NT2/D1 (cell line): ENCODE measurements at regions not wholly inside any gene's neighbourhood (a gene's known extent, or its start where the extent isn't known, plus 50 kb on each side); places are given as distances from the start of the nearest gene placed in this dataset.

Source experiments
- DNase-seq: peaks from one replicate; pipeline ENCODE4 v3.0.0-alpha.2; 2011; ENCODE audit warnings: low read depth, low spot score
- H3K27me3 ChIP-seq: 2 replicates; pipeline ENCODE4 v1.6.0; 2011; ENCODE audit warnings: mild to moderate bottlenecking; ENCODE audit not compliant: insufficient read length, insufficient read depth
- H3K36me3 ChIP-seq: 2 replicates; pipeline ENCODE4 v1.6.1; 2011; ENCODE audit warnings: mild to moderate bottlenecking, low read length, mixed read lengths; ENCODE audit not compliant: insufficient read depth, insufficient read length
- H3K4me1 ChIP-seq: 2 replicates; pipeline ENCODE4 v1.5.1; 2011; ENCODE audit not compliant: insufficient read depth, insufficient read length
- H3K4me3 ChIP-seq: 2 replicates; pipeline ENCODE4 v1.5.1; 2011; ENCODE audit warnings: low read depth; ENCODE audit not compliant: insufficient read length
- H3K9ac ChIP-seq: 2 replicates; pipeline ENCODE4 v1.6.0; 2011; ENCODE audit warnings: low read depth; ENCODE audit not compliant: insufficient read length
- H3K9me3 ChIP-seq: 2 replicates; pipeline ENCODE4 v1.5.1; 2011; ENCODE audit warnings: mild to moderate bottlenecking, low read length; ENCODE audit not compliant: insufficient read depth
- SUZ12 ChIP-seq: IDR thresholded peaks from 2 replicates; pipeline ENCODE4 v1.6.1; 2011; ENCODE audit not compliant: insufficient read length, insufficient read depth; ENCODE audit errors: extremely low read depth
- YY1 ChIP-seq: IDR thresholded peaks from 2 replicates; pipeline ENCODE4 v1.6.1; 2011; ENCODE audit not compliant: insufficient read length, insufficient read depth
- ZNF274 ChIP-seq: IDR thresholded peaks from 2 replicates; pipeline ENCODE4 v1.6.1; 2011; ENCODE audit warnings: mild to moderate bottlenecking, low read depth, low read length

DNA sequence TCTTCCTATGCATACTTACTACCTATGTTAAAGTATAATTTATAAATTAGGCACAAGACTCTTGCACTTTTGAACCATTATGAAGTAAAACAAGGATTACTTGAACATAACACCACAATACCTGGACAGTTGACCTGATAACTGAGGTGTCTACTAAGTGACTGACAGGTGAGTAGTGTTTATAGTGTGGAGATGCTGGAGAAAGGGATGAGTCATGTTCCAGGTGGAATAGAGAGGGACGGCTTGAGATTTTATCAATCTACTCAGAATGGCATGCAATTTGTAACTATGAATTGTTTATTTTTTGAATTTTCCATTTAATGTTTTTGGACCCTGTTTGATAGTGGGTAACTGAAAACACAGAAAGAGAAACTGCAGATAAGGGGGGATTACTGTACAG is 287.6 kb downstream of the MAP2K6 start:
- Histone ChIP-seq H3K4me1 (no peaks in the 10 kb centered on the region), H3K27me3 (no peaks in the 10 kb centered on the region), H3K4me3 (no peak overlapping the region), H3K9me3 (peaks cover 17% of the 10 kb centered on the region; the same call in 1 of the 2 replicates), H3K36me3 (no peaks in the 10 kb centered on the region), H3K9ac (no peak overlapping the region)
- TF ChIP-seq ZNF274 (no peak), SUZ12 (no peak), YY1 (no peak)
- no peak for DNase-seq

DNA sequence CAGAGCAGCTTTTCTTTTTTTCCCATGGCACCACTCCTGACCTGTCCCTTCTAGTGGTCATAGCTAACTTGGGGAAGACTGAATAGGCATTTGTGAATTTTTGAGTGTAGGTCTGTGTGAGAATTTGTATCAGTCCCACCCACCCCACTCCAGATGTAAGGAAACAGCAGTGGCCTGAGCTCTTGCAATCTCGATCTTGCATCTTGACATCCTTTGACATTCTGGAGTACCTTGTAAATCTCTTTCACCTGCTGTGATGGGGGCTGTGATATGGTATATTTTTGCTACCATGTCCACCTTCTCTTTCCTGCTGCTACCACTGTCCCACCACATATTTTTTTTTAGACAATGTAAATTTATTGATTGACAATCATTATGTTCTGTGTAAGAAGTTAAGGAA is 289.3 kb downstream of the MAP2K6 start:
- TF ChIP-seq YY1 (no peak), SUZ12 (no peak), ZNF274 (no peak)
- Histone ChIP-seq H3K4me1 (no peaks in the 10 kb centered on the region), H3K9ac (no peak overlapping the region), H3K4me3 (no peak overlapping the region), H3K27me3 (no peaks in the 10 kb centered on the region), H3K36me3 (no peaks in the 10 kb centered on the region), H3K9me3 (peaks cover 8% of the 10 kb centered on the region; the same call in 1 of the 2 replicates)
- DNase-seq, result no peak

DNA sequence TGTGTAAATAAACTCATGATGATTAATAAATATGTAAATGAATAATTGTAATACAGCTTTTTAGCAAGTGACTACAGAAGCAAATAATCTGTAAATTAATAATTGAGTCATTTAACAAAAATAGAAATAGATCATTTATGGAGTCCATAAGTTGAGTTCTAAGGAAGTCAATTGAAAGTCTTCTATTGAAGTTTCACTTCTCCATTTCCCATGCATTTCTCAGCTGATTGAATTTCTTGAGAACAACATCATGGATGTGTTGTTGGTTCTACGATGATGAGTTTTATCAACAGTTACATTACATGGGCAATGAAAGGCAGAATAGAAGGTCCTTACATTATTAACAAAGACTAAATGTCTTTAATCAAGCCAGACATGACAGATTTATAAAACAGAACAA is 290.4 kb downstream of the MAP2K6 start:
- H3K9ac ChIP-seq, result no peak overlapping the region
- TF ChIP-seq ZNF274 (no peak), SUZ12 (no peak), YY1 (no peak)
- no peaks in the 10 kb centered on the region for H3K27me3 ChIP-seq
- H3K4me3 ChIP-seq, result no peak overlapping the region
- no peak for DNase-seq
- no peaks in the 10 kb centered on the region for H3K36me3 ChIP-seq
- H3K4me1 ChIP-seq, result no peaks in the 10 kb centered on the region
- H3K9me3 ChIP-seq, result no peaks in the 10 kb centered on the region

DNA sequence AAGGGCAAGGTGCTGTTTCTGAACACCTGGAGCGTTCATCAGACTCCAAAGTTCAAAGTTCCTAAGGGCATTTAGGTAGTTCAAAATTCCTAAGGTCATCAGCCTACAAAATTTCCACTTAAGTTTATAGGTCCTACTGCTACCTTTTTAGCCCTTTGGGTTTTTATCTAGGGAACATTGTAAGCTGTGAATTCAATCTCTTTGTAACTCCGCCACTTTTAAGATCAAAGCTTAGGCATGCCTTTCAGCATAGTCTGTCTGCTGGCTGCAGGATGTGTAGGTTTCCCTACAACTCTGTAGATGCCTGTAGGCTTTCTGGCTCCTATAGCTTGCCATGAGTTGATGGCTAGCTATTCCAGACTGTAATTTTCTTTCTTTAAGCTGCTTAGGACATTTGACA is 291.6 kb downstream of the MAP2K6 start:
- TF ChIP-seq SUZ12 (no peak), YY1 (no peak), ZNF274 (no peak)
- DNase-seq, result no peak

DNA sequence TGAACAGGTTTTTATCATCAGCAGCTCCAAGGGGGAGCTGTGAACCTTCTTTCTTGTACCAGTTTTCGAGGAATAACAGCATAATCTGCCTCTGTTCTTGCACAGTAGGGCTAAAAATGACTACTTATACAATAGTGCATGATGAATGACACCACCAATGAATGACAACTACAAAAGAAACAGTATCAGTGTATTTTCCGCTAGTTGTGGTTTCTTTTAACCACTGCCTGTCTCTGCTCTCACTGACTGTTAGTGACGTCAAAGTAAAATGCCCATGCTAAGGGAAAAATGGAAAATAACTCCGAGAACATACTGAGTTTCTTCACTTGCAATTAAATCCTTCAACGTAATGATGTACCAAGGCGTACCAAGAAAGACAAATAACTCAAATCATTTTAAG is 294.9 kb downstream of the MAP2K6 start:
- Histone ChIP-seq H3K9me3 (no peaks in the 10 kb centered on the region), H3K4me3 (no peak overlapping the region), H3K4me1 (no peaks in the 10 kb centered on the region), H3K27me3 (no peaks in the 10 kb centered on the region), H3K36me3 (no peaks in the 10 kb centered on the region), H3K9ac (no peak overlapping the region)
- no peak for DNase-seq
- TF ChIP-seq ZNF274 (no peak), YY1 (no peak), SUZ12 (no peak)

More for the DNA sequence above, 291.6 kb downstream of the MAP2K6 start:
- H3K36me3 ChIP-seq, result no peaks in the 10 kb centered on the region
- no peaks in the 10 kb centered on the region for H3K4me1 ChIP-seq
- H3K9me3 ChIP-seq, result no peaks in the 10 kb centered on the region
- no peaks in the 10 kb centered on the region for H3K27me3 ChIP-seq
- H3K4me3 ChIP-seq, result no peak overlapping the region
- H3K9ac ChIP-seq, result no peak overlapping the region

DNA sequence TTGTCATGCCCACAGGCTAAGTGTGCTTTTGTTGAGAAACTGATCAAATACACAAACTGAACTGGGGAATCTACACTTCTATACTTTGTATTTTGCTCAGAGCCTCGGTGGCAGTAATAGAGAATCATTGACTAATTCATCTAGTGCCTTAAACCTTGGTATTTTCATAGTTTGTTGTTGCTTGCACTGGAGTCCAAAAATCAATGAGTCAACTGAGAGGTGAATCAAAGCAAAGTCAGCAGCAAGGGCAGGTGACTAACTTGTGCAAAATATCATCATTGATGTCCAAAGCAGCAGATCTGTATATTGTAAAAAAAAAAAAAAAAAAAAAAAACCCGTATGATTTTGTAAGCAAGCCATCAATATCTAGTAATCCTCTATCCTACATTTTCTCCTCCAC is 296.4 kb downstream of the MAP2K6 start:
- no peak overlapping the region for H3K9ac ChIP-seq
- no peak overlapping the region for H3K4me3 ChIP-seq
- DNase-seq, result no peak
- H3K36me3 ChIP-seq, result no peaks in the 10 kb centered on the region
- H3K27me3 ChIP-seq, result no peaks in the 10 kb centered on the region
- no peaks in the 10 kb centered on the region for H3K9me3 ChIP-seq
- no peak for TF ChIP-seq ZNF274
- no peak for TF ChIP-seq SUZ12
- no peak for TF ChIP-seq YY1
- no peaks in the 10 kb centered on the region for H3K4me1 ChIP-seq

DNA sequence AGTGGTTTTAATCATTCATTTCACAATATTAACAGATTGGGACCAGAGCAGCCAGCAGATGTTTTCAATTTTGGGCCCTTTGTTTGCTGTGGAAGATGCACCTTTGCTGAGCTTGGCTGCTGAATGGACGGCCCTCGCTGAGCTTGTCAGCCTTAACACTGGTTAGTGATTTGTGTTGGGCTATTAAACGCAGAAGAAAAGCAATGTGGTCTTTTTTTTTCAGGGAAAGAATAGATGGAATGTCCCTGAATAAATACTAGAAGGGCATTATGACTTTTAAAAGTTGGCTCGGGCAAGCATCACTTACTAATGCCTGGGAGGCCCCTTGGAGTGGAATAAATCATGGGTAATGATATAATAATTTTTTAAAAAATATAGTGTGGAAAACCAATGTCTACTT is 297.0 kb downstream of the MAP2K6 start:
- Histone ChIP-seq H3K9ac (no peak overlapping the region), H3K9me3 (no peaks in the 10 kb centered on the region), H3K4me1 (no peaks in the 10 kb centered on the region), H3K27me3 (no peaks in the 10 kb centered on the region), H3K4me3 (no peak overlapping the region), H3K36me3 (no peaks in the 10 kb centered on the region)
- TF ChIP-seq YY1, result no peak
- TF ChIP-seq SUZ12, result no peak
- TF ChIP-seq ZNF274, result no peak
- no peak for DNase-seq

DNA sequence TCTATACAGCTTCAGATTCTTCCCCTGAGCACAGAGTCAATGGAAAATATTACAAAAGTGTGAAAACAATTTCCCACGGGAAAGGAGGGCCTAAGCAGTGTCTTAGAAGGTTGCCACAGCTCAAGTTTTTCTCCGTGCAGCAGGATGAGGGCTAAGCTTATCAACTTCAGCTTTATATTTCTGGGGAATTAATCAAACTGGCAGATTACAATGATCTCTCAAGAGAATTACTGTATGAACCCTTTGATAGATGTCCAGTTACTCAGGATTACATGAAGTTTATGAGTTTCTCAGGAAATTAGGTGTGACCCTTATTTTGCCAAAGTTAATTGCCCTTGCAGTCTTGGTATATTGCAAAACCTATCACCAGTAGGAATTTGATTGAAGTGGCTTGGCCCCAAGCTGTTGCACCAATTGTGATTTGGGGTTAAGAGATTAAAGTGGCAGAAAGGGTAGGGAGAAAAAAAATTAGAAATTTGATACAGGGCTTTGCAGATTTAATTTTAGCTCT is 298.4 kb downstream of the MAP2K6 start:
- H3K9ac ChIP-seq, result no peak overlapping the region
- no peak for DNase-seq
- no peaks in the 10 kb centered on the region for H3K36me3 ChIP-seq
- no peaks in the 10 kb centered on the region for H3K27me3 ChIP-seq
- H3K9me3 ChIP-seq, result no peaks in the 10 kb centered on the region
- TF ChIP-seq YY1 (no peak), SUZ12 (no peak), ZNF274 (no peak)
- no peaks in the 10 kb centered on the region for H3K4me1 ChIP-seq
- no peak overlapping the region for H3K4me3 ChIP-seq
